ENCODE measurements at regions not wholly inside any gene's neighbourhood (a gene's known extent, or its start where the extent isn't known, plus 50 kb on each side); places are given as distances from the start of the nearest gene placed in this dataset.

GRCh38 chr7:26461518-26461917, 169.9 kb downstream of the SNX10 start:
- no peak for TF ChIP-seq POLR2AphosphoS5 (IDR thresholded peaks at IDR 0.05; ENCODE audit: low read depth, low read length)
- no peak for TF ChIP-seq POLR2A (IDR thresholded peaks at IDR 0.05; ENCODE audit: low read depth, low read length)

Data from GM12892 (cell line).